ENCODE measurements at regions not wholly inside any gene's neighbourhood (a gene's known extent, or its start where the extent isn't known, plus 50 kb on each side); places are given as distances from the start of the nearest gene placed in this dataset.

DNA sequence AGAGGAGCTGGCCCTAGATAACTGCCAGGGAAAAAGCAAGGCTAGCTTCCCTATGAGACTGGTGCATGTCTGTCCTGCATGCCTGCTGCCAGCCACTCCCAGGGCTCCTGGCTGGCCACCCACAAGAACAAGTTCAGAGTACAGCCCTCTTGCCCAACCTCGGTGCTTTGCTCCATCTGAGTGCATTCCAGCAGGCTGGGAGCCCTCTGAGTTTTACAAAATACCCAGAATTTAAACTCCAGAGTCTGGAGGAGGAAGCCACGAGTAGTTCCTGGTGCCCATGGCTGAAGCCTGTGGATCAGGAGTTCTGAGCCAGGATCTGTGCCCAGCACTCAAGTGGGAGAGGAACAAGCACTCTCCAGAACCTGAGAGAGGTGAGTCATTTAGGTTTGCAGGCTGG, 111.6 kb downstream of the MAGEE2 start:
- no peak for DNase-seq
- no peak overlapping the region for H3K27ac ChIP-seq
- intact Hi-C loops (cut with DNase I; ENCODE audit: low total_unique reads), result no loop called here
- H3K4me3 ChIP-seq, result no peak overlapping the region
- TF ChIP-seq, protein P1, sequence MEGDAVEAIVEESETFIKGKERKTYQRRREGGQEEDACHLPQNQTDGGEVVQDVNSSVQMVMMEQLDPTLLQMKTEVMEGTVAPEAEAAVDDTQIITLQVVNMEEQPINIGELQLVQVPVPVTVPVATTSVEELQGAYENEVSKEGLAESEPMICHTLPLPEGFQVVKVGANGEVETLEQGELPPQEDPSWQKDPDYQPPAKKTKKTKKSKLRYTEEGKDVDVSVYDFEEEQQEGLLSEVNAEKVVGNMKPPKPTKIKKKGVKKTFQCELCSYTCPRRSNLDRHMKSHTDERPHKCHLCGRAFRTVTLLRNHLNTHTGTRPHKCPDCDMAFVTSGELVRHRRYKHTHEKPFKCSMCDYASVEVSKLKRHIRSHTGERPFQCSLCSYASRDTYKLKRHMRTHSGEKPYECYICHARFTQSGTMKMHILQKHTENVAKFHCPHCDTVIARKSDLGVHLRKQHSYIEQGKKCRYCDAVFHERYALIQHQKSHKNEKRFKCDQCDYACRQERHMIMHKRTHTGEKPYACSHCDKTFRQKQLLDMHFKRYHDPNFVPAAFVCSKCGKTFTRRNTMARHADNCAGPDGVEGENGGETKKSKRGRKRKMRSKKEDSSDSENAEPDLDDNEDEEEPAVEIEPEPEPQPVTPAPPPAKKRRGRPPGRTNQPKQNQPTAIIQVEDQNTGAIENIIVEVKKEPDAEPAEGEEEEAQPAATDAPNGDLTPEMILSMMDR (IDR thresholded peaks at IDR 0.05), result no peak
- TF ChIP-seq POLR2A (IDR thresholded peaks at IDR 0.05), result no peak
- peaks cover 0 to 1% of the 10 kb centered on the region in 2 donors for H3K9me3 ChIP-seq
- H3K4me1 ChIP-seq, result no peaks in the 10 kb centered on the region
- no peaks in the 10 kb centered on the region for H3K36me3 ChIP-seq
- H3K27me3 ChIP-seq, result no peaks in the 10 kb centered on the region

DNA sequence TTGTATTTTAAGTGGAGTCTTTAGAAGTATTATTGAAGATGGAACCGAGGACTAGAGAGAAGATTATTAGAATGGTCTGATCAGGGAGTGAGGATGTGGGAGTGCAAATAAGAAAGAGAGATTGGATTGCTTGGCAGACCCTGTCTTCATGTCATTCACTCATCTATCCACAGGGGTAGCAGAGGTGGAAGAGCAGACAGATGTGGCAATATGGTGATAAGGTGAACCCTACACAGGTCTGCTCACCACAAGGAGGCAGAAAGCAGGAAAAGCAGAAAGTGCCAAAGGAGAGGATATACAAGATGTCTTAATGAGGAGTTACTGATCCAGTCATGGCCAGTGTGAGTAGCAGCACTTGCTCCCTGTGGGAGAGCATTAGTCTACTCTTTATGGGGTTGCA, 129.4 kb downstream of the MAGEE2 start:
- Histone ChIP-seq H3K4me1 (no peaks in the 10 kb centered on the region), H3K27ac (no peak overlapping the region), H3K27me3 (no peaks in the 10 kb centered on the region), H3K4me3 (no peak overlapping the region), H3K36me3 (no peaks in the 10 kb centered on the region), H3K9me3 (no peaks in the 10 kb centered on the region)
- no peak for TF ChIP-seq POLR2A (IDR thresholded peaks at IDR 0.05)
- TF ChIP-seq, protein P1 (IDR thresholded peaks at IDR 0.05), result no peak
- no peak for DNase-seq
- intact Hi-C loops (cut with DNase I; ENCODE audit: low total_unique reads), result no loop called here

DNA sequence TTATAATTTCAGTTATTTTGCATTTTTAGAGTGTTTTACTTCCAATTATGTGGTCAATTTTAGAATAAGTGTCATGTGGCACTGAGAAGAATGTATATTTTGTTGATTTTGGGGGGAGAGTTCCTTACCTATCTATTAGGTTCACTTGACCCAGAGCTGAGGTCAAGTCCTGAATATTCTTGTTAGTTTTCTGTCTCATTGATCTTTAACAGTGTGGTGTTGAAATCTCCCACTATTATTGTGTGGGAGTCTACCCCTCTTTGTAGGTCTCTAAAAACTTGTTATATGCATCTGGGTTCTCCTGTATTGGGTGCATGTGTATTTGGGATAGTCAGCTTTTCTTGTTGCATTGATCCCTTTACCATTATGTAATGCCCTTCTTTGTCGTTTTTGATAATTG, 127.0 kb upstream of the ZDHHC15 start:
- Histone ChIP-seq H3K4me3 (no peak overlapping the region), H3K4me1 (no peaks in the 10 kb centered on the region), H3K27me3 (no peaks in the 10 kb centered on the region), H3K36me3 (no peaks in the 10 kb centered on the region), H3K9me3 (no peaks in the 10 kb centered on the region), H3K27ac (no peak overlapping the region)
- intact Hi-C loops (cut with DNase I; ENCODE audit: low total_unique reads), result no loop called here
- no peak for DNase-seq
- TF ChIP-seq, protein P1 (IDR thresholded peaks at IDR 0.05), result no peak

GRCh38 chrX:75648803-75649588, 126.2 kb upstream of the ZDHHC15 start:
- intact Hi-C loops (cut with DNase I; ENCODE audit: low total_unique reads), result no loop called here
- H3K27me3 ChIP-seq, result no peaks in the 10 kb centered on the region

GRCh38 chrX:75642811-75643361, 120.0 kb upstream of the ZDHHC15 start:
- no peaks in the 10 kb centered on the region for H3K27me3 ChIP-seq
- H3K27ac ChIP-seq, result no peak overlapping the region
- H3K4me3 ChIP-seq, result no peak overlapping the region
- intact Hi-C loops (cut with DNase I; ENCODE audit: low total_unique reads), result no loop called here
- peaks cover 0 to 9% of the 10 kb centered on the region in 2 donors for H3K9me3 ChIP-seq
- TF ChIP-seq, protein P1 (IDR thresholded peaks at IDR 0.05), result no peak
- TF ChIP-seq POLR2A (IDR thresholded peaks at IDR 0.05), result no peak
- H3K4me1 ChIP-seq, result no peaks in the 10 kb centered on the region
- no peaks in the 10 kb centered on the region for H3K36me3 ChIP-seq
- DNase-seq, result no peak

More at GRCh38 chrX:75648803-75649588, 126.2 kb upstream of the ZDHHC15 start:
- Histone ChIP-seq H3K4me3 (no peak overlapping the region), H3K27ac (no peak overlapping the region), H3K9me3 (no peaks in the 10 kb centered on the region), H3K36me3 (no peaks in the 10 kb centered on the region), H3K4me1 (no peaks in the 10 kb centered on the region)
- no peak for DNase-seq
- TF ChIP-seq, protein P1 (IDR thresholded peaks at IDR 0.05), result no peak
